ENCODE measurements at regions not wholly inside any gene's neighbourhood (a gene's known extent, or its start where the extent isn't known, plus 50 kb on each side); places are given as distances from the start of the nearest gene placed in this dataset.

- TF ChIP-seq POLR2A (IDR thresholded peaks at IDR 0.05; ENCODE audit: insufficient read depth in 1 of 2, low read depth in 2 of 2, low read length in 2 of 2) = no peak
- no peak for TF ChIP-seq NR3C1 (CRISPR knock-in tag; IDR thresholded peaks at IDR 0.05)
- TF ChIP-seq HDAC1 (CRISPR knock-in tag; IDR thresholded peaks at IDR 0.05) = no peak
- TF ChIP-seq JUND (CRISPR knock-in tag; IDR thresholded peaks at IDR 0.05) = no peak
- no peak for TF ChIP-seq RFXAP (CRISPR knock-in tag; IDR thresholded peaks at IDR 0.05; ENCODE audit: borderline replicate concordance)
- no peak for TF ChIP-seq ZNF282 (IDR thresholded peaks at IDR 0.05; ENCODE audit: partially characterized antibody)
These were observed 424.3 kb downstream of the MBD2 start for GRCh38 chr18:53800171-53800570.

Data from HepG2 (cell line).